ENCODE measurements at regions not wholly inside any gene's neighbourhood (a gene's known extent, or its start where the extent isn't known, plus 50 kb on each side); places are given as distances from the start of the nearest gene placed in this dataset.

- Histone ChIP-seq H3K9me3 (no peaks in the 10 kb centered on the region), H3K36me3 (no peaks in the 10 kb centered on the region), H3K27ac (no peak overlapping the region), H3K27me3 (replicated peaks in 1 of 7) (no peaks in the 10 kb centered on the region), H3K4me3 (no peak overlapping the region), H3K4me1 (peaks cover 0 to 47% (median 15%) of the 10 kb centered on the region in 6 donors)
- DNase-seq: no peak
- no peak for TF ChIP-seq CTCF (IDR thresholded peaks at IDR 0.05 in 8 of 11, conservative IDR thresholded peaks at IDR 0.05 in 3 of 11)
- TF ChIP-seq POLR2A (IDR thresholded peaks at IDR 0.05): no peak
- TF ChIP-seq POLR2AphosphoS5 (IDR thresholded peaks at IDR 0.05): no peak
- intact Hi-C loops (cut with DNase I; ENCODE audit: low total_unique reads): no loop called here
Observed at GRCh38 chr13:50589139-50589538, 254.4 kb downstream of the DLEU7 start.

- H3K4me1 ChIP-seq: peaks cover 0 to 53% (median 20%) of the 10 kb centered on the region in 6 donors
- no peaks in the 10 kb centered on the region for H3K36me3 ChIP-seq
- no peaks in the 10 kb centered on the region for H3K27me3 ChIP-seq (replicated peaks in 1 of 7)
- H3K27ac ChIP-seq: no peak overlapping the region
- no peaks in the 10 kb centered on the region for H3K9me3 ChIP-seq
- intact Hi-C loops (cut with DNase I; ENCODE audit: low total_unique reads): no loop called here
- DNase-seq: no peak
- H3K4me3 ChIP-seq: no peak overlapping the region
- 74 to 87% (median 84%) methylated on average over 2 of the region's 2 CpGs for WGBS, 5 donors
- TF ChIP-seq POLR2A (IDR thresholded peaks at IDR 0.05) (no peak), POLR2AphosphoS5 (IDR thresholded peaks at IDR 0.05) (no peak), CTCF (IDR thresholded peaks at IDR 0.05 in 8 of 11, conservative IDR thresholded peaks at IDR 0.05 in 3 of 11) (no peak)
Observed at GRCh38 chr13:50589651-50590054, 253.8 kb downstream of the DLEU7 start.

- no peaks in the 10 kb centered on the region for H3K9me3 ChIP-seq
- peak overlapping the region in 3 of 8 donors; percentile 67 to 78 (median 71) for H3K27ac ChIP-seq
- peaks cover 9 to 64% (median 26%) of the 10 kb centered on the region in 6 donors for H3K4me1 ChIP-seq
- intact Hi-C loops (cut with DNase I; ENCODE audit: low total_unique reads): no loop called here
- H3K4me3 ChIP-seq: no peak overlapping the region
- 59 to 77% (median 70%) methylated on average over 2 of the region's 2 CpGs for WGBS, 5 donors
- no peak for TF ChIP-seq CTCF (IDR thresholded peaks at IDR 0.05 in 8 of 11, conservative IDR thresholded peaks at IDR 0.05 in 3 of 11)
- no peak for TF ChIP-seq POLR2A (IDR thresholded peaks at IDR 0.05)
- no peak for TF ChIP-seq POLR2AphosphoS5 (IDR thresholded peaks at IDR 0.05)
- H3K36me3 ChIP-seq: no peaks in the 10 kb centered on the region
- H3K27me3 ChIP-seq (replicated peaks in 1 of 7): no peaks in the 10 kb centered on the region
- no peak for DNase-seq
Observed at GRCh38 chr13:50592412-50593155, 250.9 kb downstream of the DLEU7 start.

GRCh38 chr13:50593207-50593606, 250.3 kb downstream of the DLEU7 start:
- no peak for TF ChIP-seq POLR2AphosphoS5 (IDR thresholded peaks at IDR 0.05)
- TF ChIP-seq CTCF (IDR thresholded peaks at IDR 0.05 in 8 of 11, conservative IDR thresholded peaks at IDR 0.05 in 3 of 11): no peak
- no peak for TF ChIP-seq POLR2A (IDR thresholded peaks at IDR 0.05)
- no peaks in the 10 kb centered on the region for H3K27me3 ChIP-seq (replicated peaks in 1 of 7)
- intact Hi-C loops (cut with DNase I; ENCODE audit: low total_unique reads): no loop called here
- no peaks in the 10 kb centered on the region for H3K9me3 ChIP-seq
- no peak overlapping the region for H3K4me3 ChIP-seq
- peaks cover 9 to 63% (median 28%) of the 10 kb centered on the region in 6 donors for H3K4me1 ChIP-seq
- peak overlapping the region in 6 of 8 donors; percentile 11 to 78 (median 66) for H3K27ac ChIP-seq
- WGBS, 5 donors: 55 to 67% (median 61%) methylated on average over 1 of the region's 1 CpG
- DNase-seq: no peak
- H3K36me3 ChIP-seq: no peaks in the 10 kb centered on the region
